ENCODE measurements at regions not wholly inside any gene's neighbourhood (a gene's known extent, or its start where the extent isn't known, plus 50 kb on each side); places are given as distances from the start of the nearest gene placed in this dataset.

DNA sequence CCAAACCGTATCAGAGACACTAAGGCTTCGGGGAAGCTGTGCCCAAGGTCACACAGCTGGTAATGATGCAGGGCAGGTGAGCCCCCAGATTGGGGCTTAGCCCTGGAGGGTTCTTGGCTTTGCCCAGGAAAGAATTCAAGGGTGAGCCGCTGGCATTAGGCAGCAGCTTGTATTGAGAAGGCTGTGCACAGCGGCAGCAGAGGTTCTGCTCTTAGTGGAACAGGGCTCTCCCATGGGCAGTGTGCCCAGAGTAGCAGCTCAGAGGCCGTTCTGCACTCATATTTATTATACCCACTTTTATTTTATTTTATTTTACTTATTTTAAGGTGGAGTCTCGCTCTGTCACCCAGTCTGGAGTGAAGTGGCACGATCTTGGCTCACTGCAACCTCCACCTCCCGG lies 85.8 kb upstream of the IER5L start:
- H3K9me3 Mint-ChIP-seq, result no peaks in the 10 kb centered on the region
- no peak overlapping the region for H3K4me3 Mint-ChIP-seq
- Histone ChIP-seq H3K36me3 (ENCODE audit: control insufficient read depth, insufficient read depth, low read length) (no peaks in the 10 kb centered on the region), H3K4me1 (ENCODE audit: control insufficient read depth, insufficient read depth, low read length) (peaks cover 7% of the 10 kb centered on the region), H3K27ac (ENCODE audit: low read length) (no peak overlapping the region), H3K9me3 (ENCODE audit: control insufficient read depth, insufficient read depth, low read length) (no peaks in the 10 kb centered on the region), H3K4me3 (ENCODE audit: low read length) (no peak overlapping the region), H3K27me3 (ENCODE audit: control insufficient read depth, insufficient read depth, low read length) (peaks cover 3% of the 10 kb centered on the region)
- H3K4me1 Mint-ChIP-seq, result peaks cover 10% of the 10 kb centered on the region in 2 donors
- no peak for ATAC-seq
- no peak for DNase-seq
- 91% methylated on average over 7 of the region's 8 CpGs for WGBS (ENCODE audit: insufficient coverage)
- intact Hi-C loops (cut with micrococcal nuclease), result no loop called here
- H3K27me3 Mint-ChIP-seq (ENCODE audit: low read depth in 2 of 2), result peaks cover 32 to 33% of the 10 kb centered on the region in 2 donors
- H3K36me3 Mint-ChIP-seq, result no peaks in the 10 kb centered on the region
- TF ChIP-seq, protein P1, sequence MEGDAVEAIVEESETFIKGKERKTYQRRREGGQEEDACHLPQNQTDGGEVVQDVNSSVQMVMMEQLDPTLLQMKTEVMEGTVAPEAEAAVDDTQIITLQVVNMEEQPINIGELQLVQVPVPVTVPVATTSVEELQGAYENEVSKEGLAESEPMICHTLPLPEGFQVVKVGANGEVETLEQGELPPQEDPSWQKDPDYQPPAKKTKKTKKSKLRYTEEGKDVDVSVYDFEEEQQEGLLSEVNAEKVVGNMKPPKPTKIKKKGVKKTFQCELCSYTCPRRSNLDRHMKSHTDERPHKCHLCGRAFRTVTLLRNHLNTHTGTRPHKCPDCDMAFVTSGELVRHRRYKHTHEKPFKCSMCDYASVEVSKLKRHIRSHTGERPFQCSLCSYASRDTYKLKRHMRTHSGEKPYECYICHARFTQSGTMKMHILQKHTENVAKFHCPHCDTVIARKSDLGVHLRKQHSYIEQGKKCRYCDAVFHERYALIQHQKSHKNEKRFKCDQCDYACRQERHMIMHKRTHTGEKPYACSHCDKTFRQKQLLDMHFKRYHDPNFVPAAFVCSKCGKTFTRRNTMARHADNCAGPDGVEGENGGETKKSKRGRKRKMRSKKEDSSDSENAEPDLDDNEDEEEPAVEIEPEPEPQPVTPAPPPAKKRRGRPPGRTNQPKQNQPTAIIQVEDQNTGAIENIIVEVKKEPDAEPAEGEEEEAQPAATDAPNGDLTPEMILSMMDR (IDR thresholded peaks at IDR 0.05), result no peak
- no peak overlapping the region for H3K27ac Mint-ChIP-seq

DNA sequence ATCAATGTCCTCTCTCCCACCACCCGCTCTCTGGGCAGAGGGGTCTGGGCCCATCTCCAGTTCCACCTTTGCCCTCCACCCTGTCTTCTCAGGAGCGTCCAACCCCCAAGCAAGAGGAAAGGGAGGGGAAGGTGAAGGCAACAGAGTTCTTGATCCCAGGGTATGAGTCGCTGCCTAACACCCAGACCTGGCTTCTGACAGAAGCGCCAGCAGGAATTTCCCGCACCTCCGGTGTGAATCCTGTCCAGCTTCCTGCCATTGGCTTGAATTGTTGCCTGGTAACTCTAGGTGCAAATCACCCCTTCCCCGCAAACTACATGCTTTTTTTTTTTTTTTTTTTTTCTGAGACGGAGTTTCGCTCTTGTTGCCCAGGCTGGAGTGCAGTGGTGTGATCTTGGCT lies 84.2 kb upstream of the IER5L start:
- no peak for DNase-seq

DNA sequence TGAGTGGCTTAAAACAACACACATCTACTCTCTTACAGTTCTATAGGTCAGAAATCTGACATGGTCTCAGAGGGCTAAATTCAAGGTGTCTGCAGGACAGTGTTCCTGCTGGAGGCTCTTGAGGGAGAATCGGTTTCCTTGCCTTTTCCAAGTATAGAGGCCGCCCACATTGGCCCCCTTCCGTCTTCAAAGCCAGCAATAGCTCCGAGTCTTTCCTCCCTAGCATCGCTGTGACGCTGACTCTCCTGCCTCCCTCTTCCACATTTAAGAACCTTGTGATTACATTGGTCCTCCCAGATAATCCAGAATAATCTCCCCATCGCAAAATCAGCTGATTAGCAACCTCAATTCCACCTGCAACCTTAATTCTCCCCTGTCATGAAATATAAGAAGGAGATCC lies 81.3 kb upstream of the IER5L start:
- Mint-ChIP-seq H3K36me3 (no peaks in the 10 kb centered on the region), H3K27me3 (ENCODE audit: low read depth in 2 of 2) (peaks cover 24 to 50% of the 10 kb centered on the region in 2 donors), H3K4me3 (peak overlapping the region; percentile 78), H3K9me3 (no peaks in the 10 kb centered on the region), H3K4me1 (peaks cover 11 to 18% of the 10 kb centered on the region in 2 donors), H3K27ac (peak overlapping the region in 1 of 2 donors; percentile 70)
- no peak for ATAC-seq
- no peak overlapping the region for H3K4me3 ChIP-seq (ENCODE audit: low read length)
- H3K27ac ChIP-seq (ENCODE audit: low read length), result no peak overlapping the region
- no peak for DNase-seq
- H3K4me1 ChIP-seq (ENCODE audit: control insufficient read depth, insufficient read depth, low read length), result peaks cover 19% of the 10 kb centered on the region
- peaks cover 3% of the 10 kb centered on the region for H3K27me3 ChIP-seq (ENCODE audit: control insufficient read depth, insufficient read depth, low read length)
- H3K36me3 ChIP-seq (ENCODE audit: control insufficient read depth, insufficient read depth, low read length), result no peaks in the 10 kb centered on the region
- 90% methylated on average over 7 of the region's 7 CpGs for WGBS (ENCODE audit: insufficient coverage)
- TF ChIP-seq, protein P1 (IDR thresholded peaks at IDR 0.05), result no peak
- no peaks in the 10 kb centered on the region for H3K9me3 ChIP-seq (ENCODE audit: control insufficient read depth, insufficient read depth, low read length)
- intact Hi-C loops (cut with micrococcal nuclease), result no loop called here

More for the DNA sequence above, 84.2 kb upstream of the IER5L start:
- no peak for ATAC-seq
- no peak overlapping the region for H3K27ac ChIP-seq (ENCODE audit: low read length)
- H3K9me3 ChIP-seq (ENCODE audit: control insufficient read depth, insufficient read depth, low read length), result no peaks in the 10 kb centered on the region
- Mint-ChIP-seq H3K27ac (no peak overlapping the region), H3K27me3 (ENCODE audit: low read depth in 2 of 2) (peaks cover 32 to 38% of the 10 kb centered on the region in 2 donors), H3K36me3 (no peaks in the 10 kb centered on the region), H3K9me3 (no peaks in the 10 kb centered on the region), H3K4me3 (no peak overlapping the region), H3K4me1 (peaks cover 11 to 18% of the 10 kb centered on the region in 2 donors)
- H3K27me3 ChIP-seq (ENCODE audit: control insufficient read depth, insufficient read depth, low read length), result peaks cover 3% of the 10 kb centered on the region
- H3K4me1 ChIP-seq (ENCODE audit: control insufficient read depth, insufficient read depth, low read length), result peaks cover 19% of the 10 kb centered on the region
- no peaks in the 10 kb centered on the region for H3K36me3 ChIP-seq (ENCODE audit: control insufficient read depth, insufficient read depth, low read length)
- H3K4me3 ChIP-seq (ENCODE audit: low read length), result no peak overlapping the region
- TF ChIP-seq, protein P1 (IDR thresholded peaks at IDR 0.05), result no peak
- 96% methylated on average over 7 of the region's 9 CpGs for WGBS (ENCODE audit: insufficient coverage)
- intact Hi-C loops (cut with micrococcal nuclease), result no loop called here

DNA sequence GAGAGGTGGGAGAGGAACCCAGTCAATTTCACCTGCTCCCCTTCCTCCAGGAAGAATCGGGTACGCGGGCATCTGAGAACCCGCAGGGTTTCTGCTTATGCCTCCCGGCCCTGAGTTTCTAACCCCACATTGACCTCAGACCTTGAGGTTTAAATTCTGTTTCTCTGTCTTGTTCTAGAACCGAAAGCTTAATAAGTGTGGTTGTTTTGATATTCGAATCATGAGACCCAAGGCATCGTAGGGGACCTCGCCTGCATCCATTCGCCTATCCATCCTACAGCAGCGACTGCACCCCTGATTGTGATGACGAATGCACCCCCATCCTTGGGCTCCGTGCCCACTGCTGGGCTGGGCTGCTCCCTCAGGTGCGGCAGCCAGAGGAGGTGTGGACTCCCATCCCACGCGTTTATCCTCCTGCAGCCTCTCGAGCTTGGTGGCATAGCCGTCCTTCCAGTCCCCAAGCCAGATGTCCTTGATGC lies 80.8 kb upstream of the IER5L start:
- Histone ChIP-seq H3K27me3 (ENCODE audit: control insufficient read depth, insufficient read depth, low read length) (peaks cover 3% of the 10 kb centered on the region), H3K27ac (ENCODE audit: low read length) (no peak overlapping the region), H3K36me3 (ENCODE audit: control insufficient read depth, insufficient read depth, low read length) (no peaks in the 10 kb centered on the region), H3K9me3 (ENCODE audit: control insufficient read depth, insufficient read depth, low read length) (no peaks in the 10 kb centered on the region), H3K4me3 (ENCODE audit: low read length) (peak overlapping the region; percentile 31), H3K4me1 (ENCODE audit: control insufficient read depth, insufficient read depth, low read length) (peaks cover 19% of the 10 kb centered on the region)
- peak overlapping the region; percentile 78 for H3K4me3 Mint-ChIP-seq
- peaks cover 24 to 52% of the 10 kb centered on the region in 2 donors for H3K27me3 Mint-ChIP-seq (ENCODE audit: low read depth in 2 of 2)
- TF ChIP-seq, protein P1 (IDR thresholded peaks at IDR 0.05), result no peak
- no peaks in the 10 kb centered on the region for H3K36me3 Mint-ChIP-seq
- intact Hi-C loops (cut with micrococcal nuclease), result no loop called here
- H3K9me3 Mint-ChIP-seq, result no peaks in the 10 kb centered on the region
- H3K4me1 Mint-ChIP-seq, result peaks cover 11 to 18% of the 10 kb centered on the region in 2 donors
- H3K27ac Mint-ChIP-seq, result peak overlapping the region in 1 of 2 donors; percentile 70
- ATAC-seq (peak; percentile 33 to 44 (median 40)), DNase-seq (peak in 1 of 2 donors; percentile 49)
- WGBS (ENCODE audit: insufficient coverage), result 19% methylated on average over 16 of the region's 18 CpGs

Measured in natural killer cell (primary cell).